Upper lobe of right lung (tissue), 1 donor: ENCODE measurements at regions not wholly inside any gene's neighbourhood (a gene's known extent, or its start where the extent isn't known, plus 50 kb on each side); places are given as distances from the start of the nearest gene placed in this dataset.
"Not testable (repeated sequence)": the region's sequence is repeated elsewhere in the genome, so short reads cannot be mapped to it uniquely, and the experiment has no call there.

ENCODE experiments used
- ATAC-seq: fragments of 200-7000 bp; cut with Tn5 transposase; one replicate; pipeline ENCODE4 v1.9.1; 2020; ENCODE audit warnings: mild to moderate bottlenecking, moderate library complexity
- DNase-seq: peaks from one replicate; pipeline ENCODE4 v3.0.0-alpha.2; 2020
- H3K27ac ChIP-seq: fragments of 200-600 bp; one replicate; pipeline ENCODE4 v1.8.0; 2022
- H3K27me3 ChIP-seq: fragments of 200-600 bp; one replicate; pipeline ENCODE4 v1.8.0; 2022; ENCODE audit warnings: mild to moderate bottlenecking
- H3K36me3 ChIP-seq: fragments of 200-600 bp; one replicate; pipeline ENCODE4 v1.8.0; 2022
- H3K4me1 ChIP-seq: fragments of 200-600 bp; one replicate; pipeline ENCODE4 v1.8.0; 2022
- H3K4me3 ChIP-seq: fragments of 200-600 bp; one replicate; pipeline ENCODE4 v1.8.0; 2022; ENCODE audit warnings: mild to moderate bottlenecking
- H3K9me3 ChIP-seq: fragments of 200-600 bp; one replicate; pipeline ENCODE4 v1.8.0; 2022
- CTCF ChIP-seq: fragments of 200-600 bp; IDR thresholded peaks from one replicate; pipeline ENCODE4 v1.8.0; 2022; ENCODE audit warnings: antibody characterized with exemption
- intact Hi-C: fragments of 100-400 bp; cut with DNase I; formaldehyde crosslinking; loops from one replicate; pipeline ENCODE4 v1.11.0; 2022
- donor health status: DM: no; HTN: yes; CAD: no; lungs with severe emphysema.

DNA sequence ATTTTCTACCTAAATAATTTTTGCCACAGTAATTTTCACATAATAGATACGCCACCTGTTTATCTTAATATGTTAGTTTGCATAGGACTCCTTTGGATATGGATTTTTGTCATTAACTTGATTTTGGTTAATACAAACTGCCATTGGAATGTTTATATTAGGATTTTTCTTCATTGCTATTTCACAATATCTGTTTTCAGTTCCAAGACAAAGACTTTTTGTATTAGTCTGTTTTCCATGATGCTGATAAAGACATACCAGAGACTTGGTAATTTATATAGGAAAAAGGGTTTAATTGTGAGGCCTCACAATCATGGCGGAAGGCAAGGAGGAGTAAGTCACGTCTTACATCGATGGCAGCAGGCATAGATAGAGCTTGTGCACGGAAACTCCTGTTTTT lies 503.1 kb upstream of the TMEFF2 start:
- H3K27me3 ChIP-seq: no peaks in the 10 kb centered on the region
- no peaks in the 10 kb centered on the region for H3K4me1 ChIP-seq
- H3K27ac ChIP-seq: no peak overlapping the region
- DNase-seq (no peak), ATAC-seq (no peak)
- TF ChIP-seq CTCF: no peak
- no peak overlapping the region for H3K4me3 ChIP-seq
- intact Hi-C loops: no loop called here
- no peaks in the 10 kb centered on the region for H3K36me3 ChIP-seq
- H3K9me3 ChIP-seq: no peaks in the 10 kb centered on the region

- intact Hi-C loops: no loop called here
- DNase-seq (no peak), ATAC-seq (no peak)
- Histone ChIP-seq H3K9me3 (no peaks in the 10 kb centered on the region), H3K4me3 (no peak overlapping the region), H3K36me3 (no peaks in the 10 kb centered on the region), H3K27me3 (no peaks in the 10 kb centered on the region), H3K4me1 (no peaks in the 10 kb centered on the region), H3K27ac (no peak overlapping the region)
- no peak for TF ChIP-seq CTCF
These were observed 502.1 kb upstream of the TMEFF2 start for GRCh38 chr2:192696857-192697256.

GRCh38 chr2:192687015-192687414 lies 492.3 kb upstream of the TMEFF2 start:
- intact Hi-C loops: no loop called here
- TF ChIP-seq CTCF: no peak
- ATAC-seq (no peak), DNase-seq (no peak)
- no peak overlapping the region for H3K4me3 ChIP-seq
- no peak overlapping the region for H3K27ac ChIP-seq
- no peaks in the 10 kb centered on the region for H3K27me3 ChIP-seq
- no peaks in the 10 kb centered on the region for H3K36me3 ChIP-seq
- no peaks in the 10 kb centered on the region for H3K4me1 ChIP-seq
- no peaks in the 10 kb centered on the region for H3K9me3 ChIP-seq

DNA sequence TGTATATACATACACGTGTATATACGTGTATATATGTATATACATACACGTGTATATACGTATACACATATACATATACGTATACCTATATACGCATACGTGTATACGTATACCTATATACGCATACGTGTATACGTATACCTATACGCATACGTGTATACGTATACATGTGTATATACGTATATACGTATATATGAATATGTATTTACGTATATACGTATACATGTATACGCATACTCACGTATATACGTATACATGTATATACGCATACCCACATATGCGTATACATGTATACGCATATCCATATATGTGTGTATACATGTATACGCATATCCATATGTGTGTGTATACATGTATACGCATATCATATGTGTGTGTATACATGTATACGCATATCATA lies 487.8 kb upstream of the TMEFF2 start:
- H3K4me1 ChIP-seq, H3K9me3 ChIP-seq, DNase-seq, H3K27me3 ChIP-seq, H3K4me3 ChIP-seq, H3K36me3 ChIP-seq, ATAC-seq, H3K27ac ChIP-seq, intact Hi-C loops: not testable (repeated sequence)

DNA sequence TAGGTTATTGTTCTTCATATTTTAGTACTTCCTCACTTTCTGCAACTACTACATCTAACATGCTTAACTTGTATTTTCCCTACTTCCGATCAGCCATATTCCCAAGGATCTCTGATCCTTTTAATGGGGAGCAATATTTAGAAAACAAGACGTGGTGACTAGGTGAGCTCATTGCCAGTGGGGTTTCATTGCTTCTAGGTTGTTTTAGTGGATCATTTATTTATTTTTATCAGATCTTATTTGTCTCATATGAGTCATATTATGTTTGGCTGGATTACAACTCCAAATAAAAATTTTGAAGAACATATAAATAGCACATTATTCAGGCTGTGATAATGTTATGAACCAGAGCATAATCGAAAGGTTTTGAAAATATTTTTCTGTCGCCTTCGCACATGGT lies 480.9 kb upstream of the TMEFF2 start:
- H3K9me3 ChIP-seq: no peaks in the 10 kb centered on the region
- no peaks in the 10 kb centered on the region for H3K27me3 ChIP-seq
- H3K4me3 ChIP-seq: no peak overlapping the region
- intact Hi-C loops: no loop called here
- H3K4me1 ChIP-seq: no peaks in the 10 kb centered on the region
- TF ChIP-seq CTCF: no peak
- H3K27ac ChIP-seq: no peak overlapping the region
- no peaks in the 10 kb centered on the region for H3K36me3 ChIP-seq
- ATAC-seq (no peak), DNase-seq (no peak)

- Histone ChIP-seq H3K36me3 (no peaks in the 10 kb centered on the region), H3K27me3 (no peaks in the 10 kb centered on the region), H3K9me3 (no peaks in the 10 kb centered on the region), H3K4me3 (no peak overlapping the region), H3K27ac (no peak overlapping the region), H3K4me1 (no peaks in the 10 kb centered on the region)
- TF ChIP-seq CTCF: no peak
- DNase-seq (no peak), ATAC-seq (no peak)
- intact Hi-C loops: no loop called here
These were observed 474.9 kb upstream of the TMEFF2 start for GRCh38 chr2:192669505-192670091.

DNA sequence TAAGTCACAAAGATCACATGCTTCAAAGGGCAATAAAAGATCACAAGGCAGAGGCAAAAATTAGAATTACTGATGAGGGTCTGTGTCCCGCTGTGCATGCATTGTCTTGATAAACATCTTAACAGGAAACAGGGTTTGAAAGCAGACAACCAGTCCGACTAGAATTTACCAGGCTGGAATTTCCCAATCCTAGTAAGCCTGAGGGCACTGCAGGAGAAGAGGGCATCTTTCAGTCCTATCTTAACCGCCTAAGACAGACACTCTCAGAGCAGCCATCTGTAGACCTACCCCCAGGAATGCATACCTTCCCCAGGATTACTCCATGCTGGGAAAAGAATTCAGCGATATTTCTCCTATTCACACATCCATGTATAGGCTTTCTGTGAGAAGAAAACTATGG lies 465.8 kb upstream of the TMEFF2 start:
- H3K27me3 ChIP-seq, H3K4me3 ChIP-seq, H3K36me3 ChIP-seq, ATAC-seq, H3K4me1 ChIP-seq, H3K27ac ChIP-seq, intact Hi-C loops, DNase-seq, H3K9me3 ChIP-seq: not testable (repeated sequence)
